ENCODE measurements at regions not wholly inside any gene's neighbourhood (a gene's known extent, or its start where the extent isn't known, plus 50 kb on each side); places are given as distances from the start of the nearest gene placed in this dataset.
"Not testable (repeated sequence)": the region's sequence is repeated elsewhere in the genome, so short reads cannot be mapped to it uniquely, and the experiment has no call there.

GRCh38 chr7:35853194-35853593 is 52.3 kb downstream of the SEPTIN7 start:
- not testable (repeated sequence) for DNase-seq

- no peak for DNase-seq
Measured at GRCh38 chr7:35854311-35854710, 53.5 kb downstream of the SEPTIN7 start.

- no peak for DNase-seq
Measured at GRCh38 chr7:35856175-35856574, 55.3 kb downstream of the SEPTIN7 start.

GRCh38 chr7:35860664-35861063 is 59.8 kb downstream of the SEPTIN7 start:
- no peak for DNase-seq

GRCh38 chr7:35865287-35865686 is 64.4 kb downstream of the SEPTIN7 start:
- no peak for DNase-seq

GRCh38 chr7:35866186-35866585 is 65.3 kb downstream of the SEPTIN7 start:
- no peak for DNase-seq

- not testable (repeated sequence) for DNase-seq
Measured at GRCh38 chr7:35869117-35869516, 68.3 kb downstream of the SEPTIN7 start.

GRCh38 chr7:35869810-35870209 is 69.0 kb downstream of the SEPTIN7 start:
- DNase-seq, result no peak

- no peak for DNase-seq
Measured at GRCh38 chr7:35871856-35872255, 71.0 kb downstream of the SEPTIN7 start.

- DNase-seq, result no peak
Measured at GRCh38 chr7:35874886-35875285, 74.0 kb downstream of the SEPTIN7 start.

GRCh38 chr7:35875292-35875691 is 74.4 kb downstream of the SEPTIN7 start:
- DNase-seq, result no peak

- DNase-seq, result no peak
Measured at GRCh38 chr7:35878351-35878750, 77.5 kb downstream of the SEPTIN7 start.

GRCh38 chr7:35887430-35887829 is 86.6 kb downstream of the SEPTIN7 start:
- not testable (repeated sequence) for DNase-seq

GRCh38 chr7:35889001-35889400 is 88.1 kb downstream of the SEPTIN7 start:
- DNase-seq, result no peak

- no peak for DNase-seq
Measured at GRCh38 chr7:35889870-35890269, 89.0 kb downstream of the SEPTIN7 start.

GRCh38 chr7:35891004-35891830 is 90.4 kb downstream of the SEPTIN7 start:
- no peak for DNase-seq

- no peak for DNase-seq
Measured at GRCh38 chr7:35893649-35894048, 92.8 kb downstream of the SEPTIN7 start.

GRCh38 chr7:35894721-35895120 is 93.9 kb downstream of the SEPTIN7 start:
- DNase-seq, result no peak

GRCh38 chr7:35900651-35901050 is 99.8 kb downstream of the SEPTIN7 start:
- DNase-seq, result no peak

- no peak for DNase-seq
Measured at GRCh38 chr7:35905555-35905954, 104.7 kb downstream of the SEPTIN7 start.

GRCh38 chr7:35906191-35906908 is 105.5 kb downstream of the SEPTIN7 start:
- DNase-seq, result peak; percentile 69

- DNase-seq, result no peak
Measured at GRCh38 chr7:35908331-35909216, 107.7 kb downstream of the SEPTIN7 start.

- no peak for DNase-seq
Measured at GRCh38 chr7:35909870-35910357, 109.1 kb downstream of the SEPTIN7 start.

All from NCI-H1105 (cell line).